SU-DHL-6 (cell line): ENCODE measurements at regions not wholly inside any gene's neighbourhood (a gene's known extent, or its start where the extent isn't known, plus 50 kb on each side); places are given as distances from the start of the nearest gene placed in this dataset.

Source experiments
- EZH2phosphoT487 ChIP-seq: fragments of 200-600 bp; sonication (generic), shearing (Covaris generic); conservative IDR thresholded peaks from 2 replicates; pipeline ENCODE4 v1.6.1; 2018; ENCODE audit warnings: mild to moderate bottlenecking, antibody characterized with exemption, low read length, moderate library complexity, mixed read lengths
- TF ChIP-seq, protein P1 (sequence below): fragments of 200-600 bp; sonication (generic); IDR thresholded peaks from one replicate; pipeline ENCODE4 v1.5.1; 2017; ENCODE audit warnings: antibody characterized with exemption, mild to moderate bottlenecking, low read length, moderate library complexity; ENCODE audit not compliant: insufficient read depth, poor library complexity, severe bottlenecking

- TF ChIP-seq, protein P1, sequence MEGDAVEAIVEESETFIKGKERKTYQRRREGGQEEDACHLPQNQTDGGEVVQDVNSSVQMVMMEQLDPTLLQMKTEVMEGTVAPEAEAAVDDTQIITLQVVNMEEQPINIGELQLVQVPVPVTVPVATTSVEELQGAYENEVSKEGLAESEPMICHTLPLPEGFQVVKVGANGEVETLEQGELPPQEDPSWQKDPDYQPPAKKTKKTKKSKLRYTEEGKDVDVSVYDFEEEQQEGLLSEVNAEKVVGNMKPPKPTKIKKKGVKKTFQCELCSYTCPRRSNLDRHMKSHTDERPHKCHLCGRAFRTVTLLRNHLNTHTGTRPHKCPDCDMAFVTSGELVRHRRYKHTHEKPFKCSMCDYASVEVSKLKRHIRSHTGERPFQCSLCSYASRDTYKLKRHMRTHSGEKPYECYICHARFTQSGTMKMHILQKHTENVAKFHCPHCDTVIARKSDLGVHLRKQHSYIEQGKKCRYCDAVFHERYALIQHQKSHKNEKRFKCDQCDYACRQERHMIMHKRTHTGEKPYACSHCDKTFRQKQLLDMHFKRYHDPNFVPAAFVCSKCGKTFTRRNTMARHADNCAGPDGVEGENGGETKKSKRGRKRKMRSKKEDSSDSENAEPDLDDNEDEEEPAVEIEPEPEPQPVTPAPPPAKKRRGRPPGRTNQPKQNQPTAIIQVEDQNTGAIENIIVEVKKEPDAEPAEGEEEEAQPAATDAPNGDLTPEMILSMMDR: no peak
- no peak for TF ChIP-seq EZH2phosphoT487
Observed at GRCh38 chr6:120854583-120854982, 479.7 kb downstream of the TBC1D32 start.
